AG04450 (cell line): ENCODE measurements at regions not wholly inside any gene's neighbourhood (a gene's known extent, or its start where the extent isn't known, plus 50 kb on each side); places are given as distances from the start of the nearest gene placed in this dataset.

Source experiments
- CTCF ChIA-PET: fragments of 300-600, 350-600 bp; formaldehyde crosslinking; extraction: SDS; loops from one replicate; lab custom pipeline; 2022; ENCODE audit warnings: antibody characterized with exemption, inconsistent platforms; lab: Charles Lee
- POLR2A ChIA-PET: fragments of 350-600 bp; formaldehyde crosslinking; extraction: SDS; loops from one replicate; lab custom pipeline; 2021; ENCODE audit warnings: antibody characterized with exemption, inconsistent platforms; lab: Yijun Ruan, JAX
- DNase-seq: peaks from one replicate; pipeline ENCODE4 v3.0.0-alpha.2; 2011; ENCODE audit warnings: low read depth, low spot score
- H3K27ac ChIP-seq: one replicate; pipeline ENCODE4 v1.5.1; 2012; ENCODE audit warnings: low read depth, low read length, control low read depth
- H3K27me3 ChIP-seq: one replicate; pipeline ENCODE4 v1.6.0; 2012; ENCODE audit warnings: low read length; ENCODE audit not compliant: control insufficient read depth, insufficient read depth
- H3K4me3 ChIP-seq: 2 replicates; pipeline ENCODE4 v1.5.1; 2011; ENCODE audit warnings: mild to moderate bottlenecking, low read depth, low read length, control low read depth
- H3K9me3 ChIP-seq: 2 replicates; pipeline ENCODE4 v1.5.1; 2012; ENCODE audit warnings: low read length; ENCODE audit not compliant: control insufficient read depth, insufficient read depth
- CTCF ChIP-seq: IDR thresholded peaks from 2 replicates; pipeline ENCODE4 v1.5.1; 2011; ENCODE audit warnings: low read depth, low read length, control low read depth, inconsistent platforms

GRCh38 chr15:87322265-87322664 is 934.3 kb downstream of the NTRK3 start:
- no peak for DNase-seq

GRCh38 chr15:87317900-87318299 is 938.6 kb downstream of the NTRK3 start:
- TF ChIP-seq CTCF = no peak
- H3K9me3 ChIP-seq = no peaks in the 10 kb centered on the region
- CTCF ChIA-PET = no interaction called here
- POLR2A ChIA-PET = no interaction called here
- DNase-seq = no peak
- H3K27ac ChIP-seq = no peak overlapping the region
- no peaks in the 10 kb centered on the region for H3K27me3 ChIP-seq
- H3K4me3 ChIP-seq = no peak overlapping the region

More at GRCh38 chr15:87322265-87322664, 934.3 kb downstream of the NTRK3 start:
- H3K4me3 ChIP-seq = no peak overlapping the region
- no peaks in the 10 kb centered on the region for H3K9me3 ChIP-seq
- ChIA-PET POLR2A (no interaction called here), CTCF (no interaction called here)
- no peak for TF ChIP-seq CTCF
- no peaks in the 10 kb centered on the region for H3K27me3 ChIP-seq
- no peak overlapping the region for H3K27ac ChIP-seq

- POLR2A ChIA-PET = no interaction called here
- no peak for DNase-seq
- Histone ChIP-seq H3K9me3 (no peaks in the 10 kb centered on the region), H3K27me3 (no peaks in the 10 kb centered on the region), H3K27ac (no peak overlapping the region), H3K4me3 (no peak overlapping the region)
- CTCF ChIA-PET = no interaction called here
- TF ChIP-seq CTCF = no peak
Observed at GRCh38 chr15:87312221-87312620, 944.3 kb downstream of the NTRK3 start.

- CTCF ChIA-PET = no interaction called here
- TF ChIP-seq CTCF = no peak
- H3K9me3 ChIP-seq = no peaks in the 10 kb centered on the region
- no peak overlapping the region for H3K27ac ChIP-seq
- H3K27me3 ChIP-seq = no peaks in the 10 kb centered on the region
- H3K4me3 ChIP-seq = no peak overlapping the region
- no peak for DNase-seq
- POLR2A ChIA-PET = no interaction called here
Observed at GRCh38 chr15:87300146-87300545, 956.4 kb downstream of the NTRK3 start.

GRCh38 chr15:87294854-87295253 is 961.7 kb downstream of the NTRK3 start:
- no peak for DNase-seq
- no peak overlapping the region for H3K4me3 ChIP-seq
- no peak overlapping the region for H3K27ac ChIP-seq
- POLR2A ChIA-PET = no interaction called here
- H3K27me3 ChIP-seq = no peaks in the 10 kb centered on the region
- CTCF ChIA-PET = no interaction called here
- no peaks in the 10 kb centered on the region for H3K9me3 ChIP-seq
- no peak for TF ChIP-seq CTCF
